Vagina (tissue), 2 donors: ENCODE measurements at regions not wholly inside any gene's neighbourhood (a gene's known extent, or its start where the extent isn't known, plus 50 kb on each side); places are given as distances from the start of the nearest gene placed in this dataset.

Experiments
- DNase-seq, 2 donors: peaks; one replicate each; pipeline ENCODE4 v3.0.0-alpha.2; 2017; ENCODE audit errors: extremely low spot score in 2 of 2
- H3K27ac ChIP-seq: fragments of 200-600 bp; sonication (generic); one replicate; pipeline ENCODE4 v1.5.1; 2019
- H3K27me3 ChIP-seq: fragments of 200-600 bp; sonication (generic); one replicate; pipeline ENCODE4 v1.5.1; 2019
- H3K36me3 ChIP-seq, 2 donors: fragments of 200-600 bp; sonication (generic); one replicate each; pipeline ENCODE4 v1.5.1; 2017 to 2019
- H3K4me1 ChIP-seq: fragments of 200-600 bp; sonication (generic); one replicate; pipeline ENCODE4 v1.5.1; 2019
- H3K4me3 ChIP-seq, 2 donors: fragments of 200-600 bp; sonication (generic); 1 replicate in 1 of 2; 2 replicates in 1 of 2; pipeline ENCODE4 v1.5.1; 2016 to 2019
- H3K9me3 ChIP-seq: fragments of 200-600 bp; sonication (generic); one replicate; pipeline ENCODE4 v1.5.1; 2019
- POLR2A ChIP-seq, 2 donors: fragments of 450-650 bp; IDR thresholded peaks; one replicate each; pipeline ENCODE4 v1.6.1; 2017; ENCODE audit warnings: antibody characterized with exemption in 2 of 2, mild to moderate bottlenecking in 2 of 2, moderate library complexity in 2 of 2
- POLR2AphosphoS5 ChIP-seq, 2 donors: sonication (generic); formaldehyde crosslinking; IDR thresholded peaks; one replicate each; pipeline ENCODE4 v1.9.0; 2017; ENCODE audit warnings: antibody characterized with exemption in 2 of 2, mild to moderate bottlenecking in 2 of 2, low read depth in 1 of 2; ENCODE audit not compliant: insufficient read depth in 1 of 2
- intact Hi-C: fragments of 100-400 bp; cut with DNase I; formaldehyde crosslinking; loops from one replicate; pipeline ENCODE4 v1.15.1; 2023
- TF ChIP-seq, protein P1 (sequence below), 3 experiments: fragments of 450-650 bp in 2 of 3; fragments of 200-600 bp in 1 of 3; sonication (generic) in 1 of 3; IDR thresholded peaks; one replicate each; pipeline ENCODE4 v1.5.1; 2017 to 2019; ENCODE audit warnings: antibody characterized with exemption in 3 of 3, mild to moderate bottlenecking in 2 of 3, moderate library complexity in 2 of 3

DNA sequence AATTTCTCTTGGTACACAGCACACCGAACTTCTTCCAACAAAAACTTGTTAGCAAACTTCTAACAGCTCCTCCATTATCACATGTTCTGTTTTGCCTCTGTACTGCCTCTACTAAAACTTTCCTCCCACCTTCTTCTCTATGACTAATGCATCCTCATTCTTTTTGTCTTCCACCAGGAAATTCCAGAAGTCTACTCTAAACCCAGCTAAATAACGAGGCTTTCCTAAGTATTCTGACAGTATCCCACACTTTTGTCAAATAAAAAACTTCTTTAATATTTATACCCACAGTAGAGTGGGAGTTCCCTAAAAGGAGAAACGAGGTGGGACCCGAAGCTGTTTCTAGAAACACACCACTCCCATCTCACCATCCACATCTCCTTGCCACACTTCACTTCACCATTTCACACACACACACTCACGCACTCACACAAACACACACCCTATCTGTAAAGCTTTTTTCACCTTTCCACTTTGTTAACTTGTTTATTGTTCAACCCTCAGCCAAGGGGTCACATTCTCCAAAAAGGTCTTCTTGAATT lies 280.3 kb downstream of the ARAP2 start:
- Histone ChIP-seq H3K4me3 (no peak overlapping the region), H3K9me3 (no peaks in the 10 kb centered on the region), H3K27me3 (no peaks in the 10 kb centered on the region), H3K27ac (no peak overlapping the region), H3K4me1 (no peaks in the 10 kb centered on the region), H3K36me3 (no peaks in the 10 kb centered on the region)
- TF ChIP-seq POLR2AphosphoS5 (IDR thresholded peaks at IDR 0.05; ENCODE audit: insufficient read depth in 1 of 2, low read depth in 1 of 2) (no peak), POLR2A (IDR thresholded peaks at IDR 0.05) (no peak)
- TF ChIP-seq, protein P1, sequence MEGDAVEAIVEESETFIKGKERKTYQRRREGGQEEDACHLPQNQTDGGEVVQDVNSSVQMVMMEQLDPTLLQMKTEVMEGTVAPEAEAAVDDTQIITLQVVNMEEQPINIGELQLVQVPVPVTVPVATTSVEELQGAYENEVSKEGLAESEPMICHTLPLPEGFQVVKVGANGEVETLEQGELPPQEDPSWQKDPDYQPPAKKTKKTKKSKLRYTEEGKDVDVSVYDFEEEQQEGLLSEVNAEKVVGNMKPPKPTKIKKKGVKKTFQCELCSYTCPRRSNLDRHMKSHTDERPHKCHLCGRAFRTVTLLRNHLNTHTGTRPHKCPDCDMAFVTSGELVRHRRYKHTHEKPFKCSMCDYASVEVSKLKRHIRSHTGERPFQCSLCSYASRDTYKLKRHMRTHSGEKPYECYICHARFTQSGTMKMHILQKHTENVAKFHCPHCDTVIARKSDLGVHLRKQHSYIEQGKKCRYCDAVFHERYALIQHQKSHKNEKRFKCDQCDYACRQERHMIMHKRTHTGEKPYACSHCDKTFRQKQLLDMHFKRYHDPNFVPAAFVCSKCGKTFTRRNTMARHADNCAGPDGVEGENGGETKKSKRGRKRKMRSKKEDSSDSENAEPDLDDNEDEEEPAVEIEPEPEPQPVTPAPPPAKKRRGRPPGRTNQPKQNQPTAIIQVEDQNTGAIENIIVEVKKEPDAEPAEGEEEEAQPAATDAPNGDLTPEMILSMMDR (IDR thresholded peaks at IDR 0.05): no peak
- no peak for DNase-seq
- intact Hi-C loops: no loop called here

DNA sequence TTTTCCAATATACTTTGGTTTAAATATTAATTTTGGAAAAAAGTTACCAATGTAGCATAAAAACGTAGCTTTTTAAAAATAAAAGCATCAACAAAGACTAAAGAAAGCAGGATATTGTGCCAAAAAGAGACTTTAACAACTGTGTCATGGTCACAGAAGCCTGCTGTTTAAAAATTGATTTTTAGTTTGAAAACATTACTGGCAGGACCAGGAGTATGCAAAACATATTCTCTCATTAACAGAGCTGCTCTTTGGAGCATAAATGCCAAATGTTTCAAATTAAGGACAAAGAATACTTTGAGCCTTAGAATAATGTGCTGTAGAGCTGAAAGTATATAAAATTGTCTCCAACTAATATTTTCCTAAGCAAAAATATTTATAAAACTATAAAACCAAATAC lies 279.0 kb downstream of the ARAP2 start:
- H3K27ac ChIP-seq: no peak overlapping the region
- no peaks in the 10 kb centered on the region for H3K9me3 ChIP-seq
- TF ChIP-seq POLR2AphosphoS5 (IDR thresholded peaks at IDR 0.05; ENCODE audit: insufficient read depth in 1 of 2, low read depth in 1 of 2) (no peak), POLR2A (IDR thresholded peaks at IDR 0.05) (no peak)
- TF ChIP-seq, protein P1 (IDR thresholded peaks at IDR 0.05): no peak
- H3K36me3 ChIP-seq: no peaks in the 10 kb centered on the region
- intact Hi-C loops: no loop called here
- no peak for DNase-seq
- H3K4me3 ChIP-seq: no peak overlapping the region
- H3K4me1 ChIP-seq: no peaks in the 10 kb centered on the region
- no peaks in the 10 kb centered on the region for H3K27me3 ChIP-seq

DNA sequence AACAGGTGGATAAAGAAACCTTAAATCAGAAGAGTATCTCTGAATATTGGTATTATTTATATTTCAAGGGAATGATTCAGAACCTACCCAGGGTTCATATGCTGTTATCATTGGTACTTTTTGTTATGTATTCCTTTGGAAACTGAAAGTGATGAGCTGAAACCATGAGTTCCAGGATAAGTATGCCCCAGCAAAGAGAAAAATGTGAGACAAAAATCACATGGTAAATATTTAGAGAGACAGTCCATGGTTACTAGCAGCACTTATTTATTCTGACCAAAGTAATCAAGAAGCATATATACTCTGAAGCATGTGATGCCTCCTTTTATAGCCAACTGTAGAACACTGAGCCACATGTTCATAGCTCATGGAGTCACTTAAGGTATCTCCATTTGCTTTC lies 277.7 kb downstream of the ARAP2 start:
- Histone ChIP-seq H3K27ac (no peak overlapping the region), H3K4me1 (no peaks in the 10 kb centered on the region), H3K4me3 (no peak overlapping the region), H3K9me3 (no peaks in the 10 kb centered on the region), H3K27me3 (no peaks in the 10 kb centered on the region), H3K36me3 (no peaks in the 10 kb centered on the region)
- intact Hi-C loops: no loop called here
- no peak for DNase-seq
- TF ChIP-seq, protein P1 (IDR thresholded peaks at IDR 0.05): no peak
- no peak for TF ChIP-seq POLR2AphosphoS5 (IDR thresholded peaks at IDR 0.05; ENCODE audit: insufficient read depth in 1 of 2, low read depth in 1 of 2)
- TF ChIP-seq POLR2A (IDR thresholded peaks at IDR 0.05): no peak

DNA sequence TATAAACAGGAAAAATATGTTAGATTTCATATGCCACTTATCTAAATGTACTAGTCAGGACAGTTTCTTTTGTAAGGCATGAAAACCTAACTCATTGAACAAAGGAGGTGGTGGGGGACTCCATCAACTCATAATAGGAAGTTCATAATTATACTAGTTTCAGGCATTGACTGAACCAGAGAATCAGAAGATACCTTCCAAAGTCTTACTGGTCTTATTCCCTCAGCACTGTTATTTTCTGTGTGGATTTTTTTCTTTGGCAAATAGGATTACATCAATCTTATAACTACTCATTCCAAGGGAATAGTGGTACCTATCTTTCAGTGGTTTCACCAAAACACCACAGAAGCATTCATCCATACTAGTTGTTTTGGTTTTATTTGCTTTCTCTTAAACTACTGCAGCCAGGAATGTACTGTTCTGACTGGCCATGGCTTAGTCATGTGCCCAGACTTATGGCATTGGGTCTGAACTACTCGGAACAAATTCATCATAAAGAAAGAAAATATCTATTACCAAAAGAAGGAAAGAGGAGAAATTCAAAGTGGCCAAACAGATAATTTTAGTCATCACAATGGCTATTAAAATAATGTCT lies 273.9 kb downstream of the ARAP2 start:
- no peak overlapping the region for H3K27ac ChIP-seq
- intact Hi-C loops: no loop called here
- H3K4me3 ChIP-seq: no peak overlapping the region
- no peaks in the 10 kb centered on the region for H3K36me3 ChIP-seq
- no peaks in the 10 kb centered on the region for H3K4me1 ChIP-seq
- no peaks in the 10 kb centered on the region for H3K9me3 ChIP-seq
- H3K27me3 ChIP-seq: no peaks in the 10 kb centered on the region
- TF ChIP-seq POLR2A (IDR thresholded peaks at IDR 0.05) (no peak), POLR2AphosphoS5 (IDR thresholded peaks at IDR 0.05; ENCODE audit: insufficient read depth in 1 of 2, low read depth in 1 of 2) (no peak)
- TF ChIP-seq, protein P1 (IDR thresholded peaks at IDR 0.05): no peak
- DNase-seq: no peak

DNA sequence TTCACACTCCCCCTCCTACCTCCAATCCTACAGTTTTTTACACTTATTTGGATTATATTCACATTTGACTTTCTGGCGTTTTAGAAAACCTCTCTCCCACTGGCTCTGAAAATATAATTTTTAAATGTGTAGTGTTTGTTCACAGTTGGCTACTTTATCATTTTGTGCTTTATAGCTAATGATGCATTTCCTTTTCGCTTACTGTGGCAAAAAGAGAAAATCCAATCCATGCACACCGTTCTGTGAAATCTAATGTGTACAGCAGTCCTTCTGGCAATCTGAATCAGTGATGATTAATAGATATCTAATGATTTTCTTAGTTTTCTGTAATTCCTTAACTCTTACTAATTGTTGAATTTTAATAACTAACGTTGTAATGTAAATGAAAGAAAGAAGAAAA lies 271.5 kb downstream of the ARAP2 start:
- no peak overlapping the region for H3K4me3 ChIP-seq
- no peak for DNase-seq
- no peaks in the 10 kb centered on the region for H3K9me3 ChIP-seq
- H3K27ac ChIP-seq: no peak overlapping the region
- intact Hi-C loops: no loop called here
- TF ChIP-seq, protein P1 (IDR thresholded peaks at IDR 0.05): no peak
- no peak for TF ChIP-seq POLR2AphosphoS5 (IDR thresholded peaks at IDR 0.05; ENCODE audit: insufficient read depth in 1 of 2, low read depth in 1 of 2)
- TF ChIP-seq POLR2A (IDR thresholded peaks at IDR 0.05): no peak
- no peaks in the 10 kb centered on the region for H3K27me3 ChIP-seq
- H3K36me3 ChIP-seq: no peaks in the 10 kb centered on the region
- no peaks in the 10 kb centered on the region for H3K4me1 ChIP-seq
